PC-9 (cell line): ENCODE measurements at regions not wholly inside any gene's neighbourhood (a gene's known extent, or its start where the extent isn't known, plus 50 kb on each side); places are given as distances from the start of the nearest gene placed in this dataset.

ENCODE experiments used
- CTCF ChIP-seq: fragments of 200-600 bp; sonication (generic); conservative IDR thresholded peaks from 2 replicates; pipeline ENCODE4 v1.6.1; 2017; ENCODE audit warnings: mixed run types, antibody characterized with exemption, mild to moderate bottlenecking, moderate library complexity
- EZH2 ChIP-seq: fragments of 200-600 bp; sonication (generic); IDR thresholded peaks from 2 replicates; pipeline ENCODE4 v1.8.0; 2017; ENCODE audit warnings: antibody characterized with exemption, low read depth

GRCh38 chr3:179509701-179510100 is 53.0 kb upstream of the ACTL6A start:
- TF ChIP-seq CTCF (no peak), EZH2 (no peak)
